ENCODE measurements at regions not wholly inside any gene's neighbourhood (a gene's known extent, or its start where the extent isn't known, plus 50 kb on each side); places are given as distances from the start of the nearest gene placed in this dataset.

DNA sequence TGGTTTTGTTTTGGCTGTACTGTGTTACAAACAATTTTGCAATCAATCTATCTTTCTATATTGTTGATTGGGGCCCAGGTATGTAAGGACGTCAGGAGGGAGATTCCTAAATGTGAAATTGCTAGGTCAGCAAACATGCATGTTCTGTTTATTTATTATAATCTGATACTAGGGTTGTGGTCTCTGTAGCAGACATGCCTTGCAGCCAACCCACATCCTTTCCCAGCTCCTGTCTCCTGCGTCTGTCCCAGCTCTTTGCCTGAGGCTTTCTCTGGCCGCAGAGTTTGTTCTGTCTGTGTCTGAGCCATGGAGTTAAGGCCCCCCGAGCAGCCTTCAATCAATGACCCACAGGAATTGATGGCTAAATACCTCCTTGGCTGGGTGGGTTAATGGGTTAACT is 124.0 kb upstream of the ZEB1 start:
- TF ChIP-seq, protein P1, sequence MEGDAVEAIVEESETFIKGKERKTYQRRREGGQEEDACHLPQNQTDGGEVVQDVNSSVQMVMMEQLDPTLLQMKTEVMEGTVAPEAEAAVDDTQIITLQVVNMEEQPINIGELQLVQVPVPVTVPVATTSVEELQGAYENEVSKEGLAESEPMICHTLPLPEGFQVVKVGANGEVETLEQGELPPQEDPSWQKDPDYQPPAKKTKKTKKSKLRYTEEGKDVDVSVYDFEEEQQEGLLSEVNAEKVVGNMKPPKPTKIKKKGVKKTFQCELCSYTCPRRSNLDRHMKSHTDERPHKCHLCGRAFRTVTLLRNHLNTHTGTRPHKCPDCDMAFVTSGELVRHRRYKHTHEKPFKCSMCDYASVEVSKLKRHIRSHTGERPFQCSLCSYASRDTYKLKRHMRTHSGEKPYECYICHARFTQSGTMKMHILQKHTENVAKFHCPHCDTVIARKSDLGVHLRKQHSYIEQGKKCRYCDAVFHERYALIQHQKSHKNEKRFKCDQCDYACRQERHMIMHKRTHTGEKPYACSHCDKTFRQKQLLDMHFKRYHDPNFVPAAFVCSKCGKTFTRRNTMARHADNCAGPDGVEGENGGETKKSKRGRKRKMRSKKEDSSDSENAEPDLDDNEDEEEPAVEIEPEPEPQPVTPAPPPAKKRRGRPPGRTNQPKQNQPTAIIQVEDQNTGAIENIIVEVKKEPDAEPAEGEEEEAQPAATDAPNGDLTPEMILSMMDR (IDR thresholded peaks at IDR 0.05), result no peak
- TF ChIP-seq POLR2A (IDR thresholded peaks at IDR 0.05), result no peak

Measured in uterus (tissue), 2 donors.